GM12878 (cell line): ENCODE measurements at regions not wholly inside any gene's neighbourhood (a gene's known extent, or its start where the extent isn't known, plus 50 kb on each side); places are given as distances from the start of the nearest gene placed in this dataset.

Experiments
- ATAC-seq: fragments of 200-7000 bp; cut with Tn5 transposase; 3 replicates; pipeline ENCODE4 v1.9.1; 2020; ENCODE audit warnings: mild to moderate bottlenecking, moderate library complexity
- BruUV-seq: library from RNA; stranded (reverse); fragments of 400-500 nt; replicated peaks from 2 replicates; lab custom pipeline; 2021; lab: Mats Ljungman, UMichigan
- CTCF ChIA-PET: fragments of 300-600 bp; sonication (Branson Sonifier 250); formaldehyde crosslinking; extraction: SDS; loops from one replicate; lab custom pipeline; 2021; ENCODE audit warnings: inconsistent platforms; lab: Yijun Ruan, JAX
- POLR2A ChIA-PET: fragments of 350-600 bp; formaldehyde crosslinking; extraction: SDS; loops from one replicate; lab custom pipeline; 2021; ENCODE audit warnings: inconsistent platforms; lab: Charles Lee
- RAD21 ChIA-PET: fragments of 300-600 bp; sonication (Branson Sonifier 250); formaldehyde crosslinking; loops from one replicate; lab custom pipeline; 2023; ENCODE audit warnings: antibody characterized with exemption; ENCODE audit not compliant: unreplicated experiment; lab: Charles Lee
- SMC1A ChIA-PET: fragments of 300-600 bp; sonication (Branson Sonifier 250); formaldehyde crosslinking; loops from one replicate; lab custom pipeline; 2023; ENCODE audit not compliant: unreplicated experiment, uncharacterized antibody; lab: Charles Lee
- DNase-seq: peaks from one replicate; pipeline ENCODE4 v3.0.0-alpha.2; 2011; ENCODE audit warnings: low read depth, low spot score
- FAIRE-seq: peaks from 3 replicates; lab custom pipeline; 2011; peaks lifted over from hg19 to GRCh38; lab: Jason Lieb, UNC
- H2AFZ ChIP-seq: 2 replicates; pipeline ENCODE4 v1.6.0; 2011; ENCODE audit warnings: low read depth, low read length, control low read depth; ENCODE audit not compliant: control insufficient read depth
- H3K27ac ChIP-seq: 2 replicates; pipeline ENCODE4 v1.5.1; 2011; ENCODE audit warnings: control low read depth; ENCODE audit not compliant: control insufficient read depth, insufficient read depth
- H3K27me3 ChIP-seq, 2 experiments: replicated peaks in 1 of 2; 2 replicates each; pipeline versions ENCODE4 v1.6.0 to v1.6.1; 2011; ENCODE audit warnings: low read length in 1 of 2; ENCODE audit not compliant: control insufficient read depth in 2 of 2, insufficient read depth in 2 of 2
- H3K36me3 ChIP-seq, 2 experiments: 2 replicates each; pipeline ENCODE4 v1.5.1; 2011; ENCODE audit warnings: low read length in 1 of 2; ENCODE audit not compliant: control insufficient read depth in 2 of 2, insufficient read depth in 2 of 2
- H3K4me1 ChIP-seq: 2 replicates; pipeline ENCODE4 v1.6.1; 2011; ENCODE audit warnings: mild to moderate bottlenecking, low read length, moderate library complexity, mixed read lengths; ENCODE audit not compliant: control insufficient read depth, insufficient read depth
- H3K4me2 ChIP-seq: 2 replicates; pipeline ENCODE4 v1.6.0; 2011; ENCODE audit warnings: control low read depth; ENCODE audit not compliant: control insufficient read depth, insufficient read depth
- H3K4me3 ChIP-seq: fragments of 200-600 bp; sonication (generic); 2 replicates; pipeline ENCODE4 v1.5.1; 2016
- H3K79me2 ChIP-seq: 2 replicates; pipeline ENCODE4 v1.6.0; 2011; ENCODE audit warnings: low read length; ENCODE audit not compliant: control insufficient read depth, insufficient read depth
- H3K9ac ChIP-seq: 2 replicates; pipeline ENCODE4 v1.8.0; 2011; ENCODE audit warnings: low read length, control low read depth, mixed read lengths; ENCODE audit not compliant: control insufficient read depth, insufficient read depth
- H3K9me3 ChIP-seq: replicated peaks from 3 replicates; pipeline ENCODE4 v1.5.1; 2011; ENCODE audit warnings: mild to moderate bottlenecking, low read length; ENCODE audit not compliant: control insufficient read depth, insufficient read depth
- H4K20me1 ChIP-seq: 2 replicates; pipeline ENCODE4 v1.6.0; 2011; ENCODE audit not compliant: control insufficient read depth, insufficient read depth
- ASH2L ChIP-seq: fragments of 300-600, 200-600 bp; sonication (generic); IDR thresholded peaks from 2 replicates; pipeline ENCODE4 v1.6.1; 2017; ENCODE audit warnings: low read depth, mild to moderate bottlenecking, borderline replicate concordance
- CBX3 ChIP-seq: fragments of 200-600 bp; sonication (generic); IDR thresholded peaks from 2 replicates; pipeline ENCODE4 v1.6.1; 2016; ENCODE audit warnings: low read depth, borderline replicate concordance
- CEBPB ChIP-seq, 2 experiments: fragments of 150-350 bp in 1 of 2; IDR thresholded peaks; 2 replicates each; pipeline ENCODE4 v1.6.1; 2012 to 2014; ENCODE audit warnings: low read depth in 2 of 2, low read length in 2 of 2, borderline replicate concordance in 1 of 2, inconsistent platforms in 1 of 2
- IKZF1 ChIP-seq: fragments of 450-650 bp; conservative IDR thresholded peaks from 2 replicates; pipeline ENCODE4 v1.6.1; 2017; ENCODE audit warnings: antibody characterized with exemption, mild to moderate bottlenecking
- KAT2A ChIP-seq: conservative IDR thresholded peaks from 2 replicates; pipeline ENCODE4 v1.6.1; 2011; ENCODE audit warnings: low read depth, low read length; ENCODE audit not compliant: control insufficient read depth
- PML ChIP-seq: IDR thresholded peaks from 2 replicates; pipeline ENCODE4 v1.6.1; 2012; ENCODE audit warnings: low read length, inconsistent platforms
- RAD21 ChIP-seq: IDR thresholded peaks from 2 replicates; pipeline ENCODE4 v1.6.1; 2011; ENCODE audit warnings: mild to moderate bottlenecking, low read depth, low read length, moderate library complexity; ENCODE audit not compliant: insufficient read depth
- TCF7 ChIP-seq: IDR thresholded peaks from 2 replicates; pipeline ENCODE4 v1.6.1; 2014; ENCODE audit warnings: antibody characterized with exemption, borderline replicate concordance
- WGBS: methylation state at CpG from one replicate; pipeline ENCODE4 v1.1.6; 2016; ENCODE audit warnings: low lambda C conversion rate; ENCODE audit not compliant: insufficient replicate concordance, insufficient coverage; ENCODE audit errors: missing lambda C conversion rate; 5-methylcytosine and 5-hydroxymethylcytosine counted together
- in situ Hi-C: fragments of 300-500 bp; cut with MboI; formaldehyde crosslinking; loops from 9 replicates; pipeline ENCODE4 v1.14.3; 2018; ENCODE audit warnings: mixed read lengths
- intact Hi-C: fragments of 100-400 bp; cut with micrococcal nuclease; formaldehyde crosslinking; loops from one replicate; pipeline ENCODE4 v1.14.2; 2022; ENCODE audit not compliant: unreplicated experiment
- TF ChIP-seq, protein P1 (sequence below): fragments of 450-650 bp; formaldehyde crosslinking; IDR thresholded peaks from 2 replicates; pipeline ENCODE4 v1.5.0; 2022; ENCODE audit warnings: mild to moderate bottlenecking, missing genetic modification characterization
- TF ChIP-seq, protein P2 (sequence below): fragments of 450-650 bp; IDR thresholded peaks from 2 replicates; pipeline ENCODE4 v1.6.1; 2014; ENCODE audit warnings: mild to moderate bottlenecking
- TF ChIP-seq, protein P3 (sequence below): fragments of 450-650 bp; IDR thresholded peaks from 2 replicates; pipeline ENCODE4 v1.6.1; 2017; ENCODE audit warnings: antibody characterized with exemption, mild to moderate bottlenecking, moderate library complexity
- TF ChIP-seq, protein P4 (sequence below): fragments of 450-650 bp; IDR thresholded peaks from 2 replicates; pipeline ENCODE4 v1.6.1; 2016; ENCODE audit warnings: mild to moderate bottlenecking

DNA sequence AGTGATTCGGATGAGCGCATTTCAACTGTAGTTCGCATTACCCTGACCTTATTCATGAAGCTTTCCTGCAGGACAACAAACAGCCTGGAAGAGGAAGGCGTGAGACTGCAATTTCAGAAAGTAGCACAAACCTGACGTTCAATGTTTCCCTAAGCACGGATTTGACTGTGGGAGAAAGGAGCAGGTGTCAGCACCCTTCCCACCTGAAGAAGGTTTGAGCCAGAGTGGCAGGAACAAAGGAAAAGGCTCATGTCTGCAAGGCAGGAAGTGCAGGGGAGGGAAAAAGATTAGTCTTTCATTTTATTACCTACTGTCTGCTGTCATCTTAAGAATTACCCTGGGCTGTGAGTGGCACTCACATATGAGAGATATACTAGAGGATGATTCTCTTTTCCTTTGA, 114.0 kb downstream of the MED10 start:
- 80% methylated on average over 6 of the region's 6 CpGs for whole genome bisulfite sequencing
- ChIA-PET SMC1A (interaction anchor here (0.8 kb wide), 1 partner anchor 102 kb away, joined by 3 read pairs; no protein-coding TSS in a partner anchor), RAD21 (no interaction called here), POLR2A (no interaction called here), CTCF (no interaction called here)
- Histone ChIP-seq H3K4me2 (no peak overlapping the region), H3K9me3 (no peaks in the 10 kb centered on the region; the same call in 2 of the 3 replicates), H2AFZ (no peak overlapping the region), H3K27ac (no peak overlapping the region), H3K79me2 (no peaks in the 10 kb centered on the region), H3K9ac (no peak overlapping the region), H3K4me3 (no peak overlapping the region), H3K36me3 (no peaks in the 10 kb centered on the region), H3K27me3 (no peaks in the 10 kb centered on the region), H3K4me1 (no peaks in the 10 kb centered on the region), H4K20me1 (no peaks in the 10 kb centered on the region)
- intact Hi-C loops: no loop called here
- FAIRE-seq (no peak), ATAC-seq (no peak), DNase-seq (no peak)
- in situ Hi-C loops: no loop called here
- TF ChIP-seq ASH2L: no peak
- TF ChIP-seq, protein P1, sequence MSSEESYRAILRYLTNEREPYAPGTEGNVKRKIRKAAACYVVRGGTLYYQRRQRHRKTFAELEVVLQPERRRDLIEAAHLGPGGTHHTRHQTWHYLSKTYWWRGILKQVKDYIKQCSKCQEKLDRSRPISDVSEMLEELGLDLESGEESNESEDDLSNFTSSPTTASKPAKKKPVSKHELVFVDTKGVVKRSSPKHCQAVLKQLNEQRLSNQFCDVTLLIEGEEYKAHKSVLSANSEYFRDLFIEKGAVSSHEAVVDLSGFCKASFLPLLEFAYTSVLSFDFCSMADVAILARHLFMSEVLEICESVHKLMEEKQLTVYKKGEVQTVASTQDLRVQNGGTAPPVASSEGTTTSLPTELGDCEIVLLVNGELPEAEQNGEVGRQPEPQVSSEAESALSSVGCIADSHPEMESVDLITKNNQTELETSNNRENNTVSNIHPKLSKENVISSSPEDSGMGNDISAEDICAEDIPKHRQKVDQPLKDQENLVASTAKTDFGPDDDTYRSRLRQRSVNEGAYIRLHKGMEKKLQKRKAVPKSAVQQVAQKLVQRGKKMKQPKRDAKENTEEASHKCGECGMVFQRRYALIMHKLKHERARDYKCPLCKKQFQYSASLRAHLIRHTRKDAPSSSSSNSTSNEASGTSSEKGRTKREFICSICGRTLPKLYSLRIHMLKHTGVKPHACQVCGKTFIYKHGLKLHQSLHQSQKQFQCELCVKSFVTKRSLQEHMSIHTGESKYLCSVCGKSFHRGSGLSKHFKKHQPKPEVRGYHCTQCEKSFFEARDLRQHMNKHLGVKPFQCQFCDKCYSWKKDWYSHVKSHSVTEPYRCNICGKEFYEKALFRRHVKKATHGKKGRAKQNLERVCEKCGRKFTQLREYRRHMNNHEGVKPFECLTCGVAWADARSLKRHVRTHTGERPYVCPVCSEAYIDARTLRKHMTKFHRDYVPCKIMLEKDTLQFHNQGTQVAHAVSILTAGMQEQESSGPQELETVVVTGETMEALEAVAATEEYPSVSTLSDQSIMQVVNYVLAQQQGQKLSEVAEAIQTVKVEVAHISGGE (CRISPR knock-in tag): no peak
- TF ChIP-seq CBX3: no peak
- TF ChIP-seq KAT2A: no peak
- TF ChIP-seq, protein P2, sequence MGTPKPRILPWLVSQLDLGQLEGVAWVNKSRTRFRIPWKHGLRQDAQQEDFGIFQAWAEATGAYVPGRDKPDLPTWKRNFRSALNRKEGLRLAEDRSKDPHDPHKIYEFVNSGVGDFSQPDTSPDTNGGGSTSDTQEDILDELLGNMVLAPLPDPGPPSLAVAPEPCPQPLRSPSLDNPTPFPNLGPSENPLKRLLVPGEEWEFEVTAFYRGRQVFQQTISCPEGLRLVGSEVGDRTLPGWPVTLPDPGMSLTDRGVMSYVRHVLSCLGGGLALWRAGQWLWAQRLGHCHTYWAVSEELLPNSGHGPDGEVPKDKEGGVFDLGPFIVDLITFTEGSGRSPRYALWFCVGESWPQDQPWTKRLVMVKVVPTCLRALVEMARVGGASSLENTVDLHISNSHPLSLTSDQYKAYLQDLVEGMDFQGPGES: no peak
- no peak for TF ChIP-seq TCF7
- TF ChIP-seq, protein P3, sequence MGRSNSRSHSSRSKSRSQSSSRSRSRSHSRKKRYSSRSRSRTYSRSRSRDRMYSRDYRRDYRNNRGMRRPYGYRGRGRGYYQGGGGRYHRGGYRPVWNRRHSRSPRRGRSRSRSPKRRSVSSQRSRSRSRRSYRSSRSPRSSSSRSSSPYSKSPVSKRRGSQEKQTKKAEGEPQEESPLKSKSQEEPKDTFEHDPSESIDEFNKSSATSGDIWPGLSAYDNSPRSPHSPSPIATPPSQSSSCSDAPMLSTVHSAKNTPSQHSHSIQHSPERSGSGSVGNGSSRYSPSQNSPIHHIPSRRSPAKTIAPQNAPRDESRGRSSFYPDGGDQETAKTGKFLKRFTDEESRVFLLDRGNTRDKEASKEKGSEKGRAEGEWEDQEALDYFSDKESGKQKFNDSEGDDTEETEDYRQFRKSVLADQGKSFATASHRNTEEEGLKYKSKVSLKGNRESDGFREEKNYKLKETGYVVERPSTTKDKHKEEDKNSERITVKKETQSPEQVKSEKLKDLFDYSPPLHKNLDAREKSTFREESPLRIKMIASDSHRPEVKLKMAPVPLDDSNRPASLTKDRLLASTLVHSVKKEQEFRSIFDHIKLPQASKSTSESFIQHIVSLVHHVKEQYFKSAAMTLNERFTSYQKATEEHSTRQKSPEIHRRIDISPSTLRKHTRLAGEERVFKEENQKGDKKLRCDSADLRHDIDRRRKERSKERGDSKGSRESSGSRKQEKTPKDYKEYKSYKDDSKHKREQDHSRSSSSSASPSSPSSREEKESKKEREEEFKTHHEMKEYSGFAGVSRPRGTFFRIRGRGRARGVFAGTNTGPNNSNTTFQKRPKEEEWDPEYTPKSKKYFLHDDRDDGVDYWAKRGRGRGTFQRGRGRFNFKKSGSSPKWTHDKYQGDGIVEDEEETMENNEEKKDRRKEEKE: no peak
- no peak for TF ChIP-seq IKZF1
- TF ChIP-seq PML: no peak
- no peak for TF ChIP-seq CEBPB (IDR thresholded peaks at IDR 0.05; ENCODE audit: borderline replicate concordance in 1 of 2, low read depth in 2 of 2, low read length in 2 of 2)
- no peak for TF ChIP-seq RAD21
- TF ChIP-seq, protein P4, sequence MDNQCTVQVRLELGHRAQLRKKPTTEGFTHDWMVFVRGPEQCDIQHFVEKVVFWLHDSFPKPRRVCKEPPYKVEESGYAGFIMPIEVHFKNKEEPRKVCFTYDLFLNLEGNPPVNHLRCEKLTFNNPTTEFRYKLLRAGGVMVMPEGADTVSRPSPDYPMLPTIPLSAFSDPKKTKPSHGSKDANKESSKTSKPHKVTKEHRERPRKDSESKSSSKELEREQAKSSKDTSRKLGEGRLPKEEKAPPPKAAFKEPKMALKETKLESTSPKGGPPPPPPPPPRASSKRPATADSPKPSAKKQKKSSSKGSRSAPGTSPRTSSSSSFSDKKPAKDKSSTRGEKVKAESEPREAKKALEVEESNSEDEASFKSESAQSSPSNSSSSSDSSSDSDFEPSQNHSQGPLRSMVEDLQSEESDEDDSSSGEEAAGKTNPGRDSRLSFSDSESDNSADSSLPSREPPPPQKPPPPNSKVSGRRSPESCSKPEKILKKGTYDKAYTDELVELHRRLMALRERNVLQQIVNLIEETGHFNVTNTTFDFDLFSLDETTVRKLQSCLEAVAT: no peak
- no TSS peak for BruUV-seq
